HEK293 (cell line): ENCODE measurements at regions not wholly inside any gene's neighbourhood (a gene's known extent, or its start where the extent isn't known, plus 50 kb on each side); places are given as distances from the start of the nearest gene placed in this dataset.

Experiments
- CTCF ChIA-PET: fragments of 350-600 bp; formaldehyde crosslinking; extraction: SDS; loops from one replicate; lab custom pipeline; 2021; ENCODE audit warnings: antibody characterized with exemption; lab: Yijun Ruan, JAX
- POLR2A ChIA-PET: fragments of 300-600 bp; formaldehyde crosslinking; extraction: SDS; loops from one replicate; lab custom pipeline; 2020; ENCODE audit warnings: antibody characterized with exemption, inconsistent platforms; lab: Yijun Ruan, JAX
- H3K27ac ChIP-seq: fragments of 200-500 bp; sonication (Bioruptor generic); 2 replicates; pipeline ENCODE4 v1.5.1; 2014; ENCODE audit warnings: low read depth, low read length, control low read depth, inconsistent platforms; ENCODE audit errors: extremely low read depth
- H3K36me3 ChIP-seq, 2 experiments: fragments of 200-500 bp in 1 of 2; sonication (Bioruptor generic) in 1 of 2; 1 replicate in 1 of 2; 2 replicates in 1 of 2; pipeline ENCODE4 v1.5.1; 2014 to 2017; ENCODE audit warnings: inconsistent platforms in 2 of 2, low read length in 2 of 2; ENCODE audit not compliant: control insufficient read depth in 2 of 2, insufficient read depth in 1 of 2
- H3K4me1 ChIP-seq: fragments of 200-500 bp; sonication (Bioruptor generic); 2 replicates; pipeline ENCODE4 v1.5.1; 2014; ENCODE audit warnings: mild to moderate bottlenecking, low read length, inconsistent platforms; ENCODE audit not compliant: control insufficient read depth, insufficient read depth
- H3K4me3 ChIP-seq: 2 replicates; pipeline ENCODE4 v1.5.1; 2011; ENCODE audit warnings: low read depth, mild to moderate bottlenecking, control low read depth, low read length, moderate library complexity
- H3K9me3 ChIP-seq: fragments of 200-500 bp; sonication (Bioruptor generic); 2 replicates; pipeline ENCODE4 v1.5.1; 2014; ENCODE audit warnings: low read depth, low read length, inconsistent platforms; ENCODE audit not compliant: control insufficient read depth, insufficient read depth
- BCL11A ChIP-seq: fragments of 450-650 bp; formaldehyde crosslinking; IDR thresholded peaks from 2 replicates; pipeline ENCODE4 v1.5.1; 2016; ENCODE audit warnings: low read depth, missing biosample characterization, missing genetic modification characterization
- HOXC10 ChIP-seq: sonication (generic); formaldehyde crosslinking; IDR thresholded peaks from 2 replicates; pipeline ENCODE4 v1.8.1; 2023; ENCODE audit warnings: mild to moderate bottlenecking, missing genetic modification reagents
- IKZF3 ChIP-seq: fragments of 450-650 bp; IDR thresholded peaks from 2 replicates; pipeline ENCODE4 v1.5.0; 2018; ENCODE audit warnings: missing biosample characterization, mild to moderate bottlenecking, missing genetic modification characterization, moderate library complexity
- KLF7 ChIP-seq: fragments of 450-650 bp; formaldehyde crosslinking; IDR thresholded peaks from 2 replicates; pipeline ENCODE4 v1.5.1; 2016; ENCODE audit warnings: missing biosample characterization, missing genetic modification characterization, borderline replicate concordance
- ZBTB1 ChIP-seq: fragments of 450-650 bp; formaldehyde crosslinking; IDR thresholded peaks from 2 replicates; pipeline ENCODE4 v1.5.1; 2016; ENCODE audit warnings: missing biosample characterization, missing genetic modification characterization
- ZIC2 ChIP-seq: fragments of 450-650 bp; formaldehyde crosslinking; IDR thresholded peaks from 2 replicates; pipeline ENCODE4 v1.5.1; 2016; ENCODE audit warnings: missing biosample characterization, missing genetic modification characterization
- ZNF114 ChIP-seq: fragments of 450-650 bp; formaldehyde crosslinking; IDR thresholded peaks from 2 replicates; pipeline ENCODE4 v1.5.0; 2017; ENCODE audit warnings: missing biosample characterization, missing genetic modification characterization
- ZNF211 ChIP-seq: fragments of 450-650 bp; formaldehyde crosslinking; IDR thresholded peaks from 2 replicates; pipeline ENCODE4 v1.5.1; 2016; ENCODE audit warnings: low read depth, missing biosample characterization, missing genetic modification characterization
- ZNF214 ChIP-seq: fragments of 450-650 bp; formaldehyde crosslinking; IDR thresholded peaks from 2 replicates; pipeline ENCODE4 v1.5.1; 2017; ENCODE audit warnings: missing biosample characterization, mild to moderate bottlenecking, missing genetic modification characterization, borderline replicate concordance
- ZNF292 ChIP-seq: fragments of 450-650 bp; formaldehyde crosslinking; IDR thresholded peaks from 2 replicates; pipeline ENCODE4 v1.5.1; 2016; ENCODE audit warnings: low read depth, missing biosample characterization, missing genetic modification characterization, borderline replicate concordance
- ZNF416 ChIP-seq: fragments of 450-650 bp; formaldehyde crosslinking; IDR thresholded peaks from 2 replicates; pipeline ENCODE4 v1.5.1; 2016; ENCODE audit warnings: missing biosample characterization, missing genetic modification characterization
- ZNF426 ChIP-seq: fragments of 450-650 bp; formaldehyde crosslinking; IDR thresholded peaks from 2 replicates; pipeline ENCODE4 v1.5.1; 2017; ENCODE audit warnings: missing biosample characterization, missing genetic modification characterization, mild to moderate bottlenecking, inconsistent platforms, moderate library complexity
- ZNF473 ChIP-seq: fragments of 450-650 bp; formaldehyde crosslinking; IDR thresholded peaks from 2 replicates; pipeline ENCODE4 v1.5.1; 2017; ENCODE audit warnings: missing biosample characterization, missing genetic modification characterization
- ZNF549 ChIP-seq: fragments of 450-650 bp; IDR thresholded peaks from 2 replicates; pipeline ENCODE4 v1.5.1; 2018; ENCODE audit warnings: missing biosample characterization, missing genetic modification characterization, mild to moderate bottlenecking, inconsistent platforms, moderate library complexity
- ZNF658 ChIP-seq: fragments of 450-650 bp; formaldehyde crosslinking; IDR thresholded peaks from 2 replicates; pipeline ENCODE4; 2016; ENCODE audit warnings: missing biosample characterization, missing genetic modification characterization
- ZNF664 ChIP-seq: fragments of 450-650 bp; formaldehyde crosslinking; IDR thresholded peaks from 2 replicates; pipeline ENCODE4 v1.5.1; 2016; ENCODE audit warnings: missing biosample characterization, missing genetic modification characterization
- TF ChIP-seq, protein P1 (sequence below): fragments of 450-650 bp; formaldehyde crosslinking; IDR thresholded peaks from 2 replicates; pipeline ENCODE4 v1.5.1; 2016; ENCODE audit warnings: missing biosample characterization, missing genetic modification characterization
- TF ChIP-seq, protein P2 (sequence below): fragments of 450-650 bp; formaldehyde crosslinking; IDR thresholded peaks from 2 replicates; pipeline ENCODE4 v1.5.1; 2016; ENCODE audit warnings: missing biosample characterization, missing genetic modification characterization
- TF ChIP-seq, protein P3 (sequence below): fragments of 450-650 bp; IDR thresholded peaks from 2 replicates; pipeline ENCODE4 v1.5.1; 2018; ENCODE audit warnings: missing biosample characterization, mild to moderate bottlenecking, missing genetic modification characterization
- TF ChIP-seq, protein P4 (sequence below): fragments of 450-650 bp; formaldehyde crosslinking; IDR thresholded peaks from 2 replicates; pipeline ENCODE4; 2016; ENCODE audit warnings: missing biosample characterization, missing genetic modification characterization
- TF ChIP-seq, protein P5 (sequence below): fragments of 450-650 bp; formaldehyde crosslinking; IDR thresholded peaks from 2 replicates; pipeline ENCODE4 v1.5.1; 2016; ENCODE audit warnings: missing biosample characterization, missing genetic modification characterization
- TF ChIP-seq, protein P6 (sequence below): fragments of 450-650 bp; formaldehyde crosslinking; IDR thresholded peaks from 2 replicates; pipeline ENCODE4 v1.5.1; 2016; ENCODE audit warnings: missing biosample characterization, missing genetic modification characterization

DNA sequence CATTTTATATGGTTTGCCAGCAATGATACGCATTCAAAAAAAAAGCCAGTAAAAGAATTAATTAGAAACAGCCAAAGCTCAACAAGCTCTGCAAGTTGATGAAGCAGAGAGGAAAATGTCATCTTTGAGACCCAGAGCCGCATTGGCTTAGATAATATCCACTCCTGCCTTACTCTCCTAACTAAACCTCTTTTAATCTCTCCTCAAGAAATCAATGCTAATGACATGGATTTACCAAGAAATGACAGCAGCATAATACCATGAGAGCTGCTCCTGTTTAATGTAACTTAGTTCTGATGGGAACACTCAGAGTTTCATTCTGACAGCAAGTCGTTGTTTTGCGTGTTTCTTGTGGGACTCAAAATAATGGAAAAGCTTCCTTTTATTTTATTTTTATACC lies 1099.4 kb upstream of the PIK3C3 start:
- CTCF ChIA-PET: interaction anchor here (0.5 to 0.8 kb wide), 3 partner anchors 76 to 887 kb away, joined by 3 read pairs; no protein-coding TSS in a partner anchor

DNA sequence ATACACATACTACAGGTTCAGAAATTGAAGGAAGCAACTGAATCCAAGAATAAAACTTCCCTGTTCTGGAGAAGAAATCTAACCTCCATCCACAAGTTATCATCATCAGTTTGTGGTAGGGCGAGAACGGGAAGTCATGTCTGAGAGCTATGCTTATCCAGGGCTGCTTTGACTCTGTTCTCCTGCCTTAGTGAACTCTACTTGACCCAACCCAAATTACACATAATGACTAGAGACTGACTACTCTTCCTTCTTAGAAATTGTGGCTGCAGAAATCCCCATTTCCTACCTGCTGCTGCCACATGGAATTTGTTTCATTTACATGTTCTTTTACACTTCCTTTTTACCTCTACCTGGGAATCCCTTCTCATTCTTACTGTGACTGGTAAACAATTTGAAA lies 1102.6 kb upstream of the PIK3C3 start:
- TF ChIP-seq ZIC2 (tag by site-specific recombination): no peak
- TF ChIP-seq ZNF416: no peak
- TF ChIP-seq IKZF3: no peak
- ChIA-PET POLR2A (no interaction called here), CTCF (interaction anchor here (0.6 kb wide), 1 partner anchor 886 kb away, joined by 3 read pairs; no protein-coding TSS in a partner anchor)
- no peak overlapping the region for H3K27ac ChIP-seq
- no peaks in the 10 kb centered on the region for H3K36me3 ChIP-seq
- H3K4me1 ChIP-seq: no peaks in the 10 kb centered on the region
- no peaks in the 10 kb centered on the region for H3K9me3 ChIP-seq
- H3K4me3 ChIP-seq: no peak overlapping the region

More for the DNA sequence above, 1099.4 kb upstream of the PIK3C3 start:
- Histone ChIP-seq H3K4me1 (no peaks in the 10 kb centered on the region), H3K27ac (no peak overlapping the region), H3K4me3 (no peak overlapping the region), H3K36me3 (no peaks in the 10 kb centered on the region), H3K9me3 (no peaks in the 10 kb centered on the region)
- TF ChIP-seq ZNF473 (tag by site-specific recombination) (no peak), ZNF658 (tag by site-specific recombination) (no peak), ZNF549 (no peak)
- TF ChIP-seq, protein P1, sequence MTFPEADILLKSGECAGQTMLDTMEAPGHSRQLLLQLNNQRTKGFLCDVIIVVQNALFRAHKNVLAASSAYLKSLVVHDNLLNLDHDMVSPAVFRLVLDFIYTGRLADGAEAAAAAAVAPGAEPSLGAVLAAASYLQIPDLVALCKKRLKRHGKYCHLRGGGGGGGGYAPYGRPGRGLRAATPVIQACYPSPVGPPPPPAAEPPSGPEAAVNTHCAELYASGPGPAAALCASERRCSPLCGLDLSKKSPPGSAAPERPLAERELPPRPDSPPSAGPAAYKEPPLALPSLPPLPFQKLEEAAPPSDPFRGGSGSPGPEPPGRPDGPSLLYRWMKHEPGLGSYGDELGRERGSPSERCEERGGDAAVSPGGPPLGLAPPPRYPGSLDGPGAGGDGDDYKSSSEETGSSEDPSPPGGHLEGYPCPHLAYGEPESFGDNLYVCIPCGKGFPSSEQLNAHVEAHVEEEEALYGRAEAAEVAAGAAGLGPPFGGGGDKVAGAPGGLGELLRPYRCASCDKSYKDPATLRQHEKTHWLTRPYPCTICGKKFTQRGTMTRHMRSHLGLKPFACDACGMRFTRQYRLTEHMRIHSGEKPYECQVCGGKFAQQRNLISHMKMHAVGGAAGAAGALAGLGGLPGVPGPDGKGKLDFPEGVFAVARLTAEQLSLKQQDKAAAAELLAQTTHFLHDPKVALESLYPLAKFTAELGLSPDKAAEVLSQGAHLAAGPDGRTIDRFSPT (tag by site-specific recombination): no peak
- TF ChIP-seq, protein P2, sequence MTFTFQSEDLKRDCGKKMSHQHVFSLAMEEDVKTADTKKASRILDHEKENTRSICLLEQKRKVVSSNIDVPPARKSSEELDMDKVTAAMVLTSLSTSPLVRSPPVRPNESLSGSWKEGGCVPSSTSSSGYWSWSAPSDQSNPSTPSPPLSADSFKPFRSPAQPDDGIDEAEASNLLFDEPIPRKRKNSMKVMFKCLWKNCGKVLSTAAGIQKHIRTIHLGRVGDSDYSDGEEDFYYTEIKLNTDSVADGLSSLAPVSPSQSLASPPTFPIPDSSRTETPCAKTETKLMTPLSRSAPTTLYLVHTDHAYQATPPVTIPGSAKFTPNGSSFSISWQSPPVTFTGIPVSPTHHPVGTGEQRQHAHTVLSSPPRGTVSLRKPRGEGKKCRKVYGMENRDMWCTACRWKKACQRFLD (tag by site-specific recombination): no peak
- POLR2A ChIA-PET: no interaction called here

DNA sequence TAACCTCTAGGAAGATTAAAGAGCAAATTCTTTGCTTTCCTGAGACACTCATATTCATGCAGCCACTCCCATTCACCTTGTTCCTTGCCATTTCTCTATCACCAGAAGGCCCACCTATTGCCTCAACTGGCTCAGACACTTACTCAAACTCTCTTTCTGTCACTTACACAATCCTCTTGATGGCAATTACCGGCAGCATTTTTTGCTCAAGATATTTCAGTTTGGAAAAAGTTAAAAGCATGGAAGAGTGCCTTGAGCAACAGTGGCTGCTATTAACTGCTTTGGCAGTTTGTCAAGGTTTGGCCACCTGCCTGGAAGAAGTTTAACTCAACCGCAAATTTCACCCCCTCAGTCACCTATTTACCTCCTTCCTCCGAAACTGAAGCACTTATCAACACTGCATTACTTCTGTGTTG lies 1104.0 kb upstream of the PIK3C3 start:
- H3K27ac ChIP-seq: no peak overlapping the region
- ChIA-PET POLR2A (no interaction called here), CTCF (no interaction called here)
- no peaks in the 10 kb centered on the region for H3K9me3 ChIP-seq
- no peak overlapping the region for H3K4me3 ChIP-seq
- no peaks in the 10 kb centered on the region for H3K36me3 ChIP-seq
- no peaks in the 10 kb centered on the region for H3K4me1 ChIP-seq
- TF ChIP-seq ZNF664 (tag by site-specific recombination) (no peak), ZBTB1 (tag by site-specific recombination) (no peak), ZNF426 (tag by site-specific recombination) (no peak), ZNF292 (tag by site-specific recombination) (no peak), ZNF549 (no peak), BCL11A (tag by site-specific recombination) (no peak), ZNF211 (tag by site-specific recombination) (no peak), KLF7 (tag by site-specific recombination) (no peak), ZNF114 (tag by site-specific recombination) (no peak), HOXC10 (CRISPR knock-in tag) (no peak), ZNF214 (tag by site-specific recombination) (no peak)
- TF ChIP-seq, protein P3, sequence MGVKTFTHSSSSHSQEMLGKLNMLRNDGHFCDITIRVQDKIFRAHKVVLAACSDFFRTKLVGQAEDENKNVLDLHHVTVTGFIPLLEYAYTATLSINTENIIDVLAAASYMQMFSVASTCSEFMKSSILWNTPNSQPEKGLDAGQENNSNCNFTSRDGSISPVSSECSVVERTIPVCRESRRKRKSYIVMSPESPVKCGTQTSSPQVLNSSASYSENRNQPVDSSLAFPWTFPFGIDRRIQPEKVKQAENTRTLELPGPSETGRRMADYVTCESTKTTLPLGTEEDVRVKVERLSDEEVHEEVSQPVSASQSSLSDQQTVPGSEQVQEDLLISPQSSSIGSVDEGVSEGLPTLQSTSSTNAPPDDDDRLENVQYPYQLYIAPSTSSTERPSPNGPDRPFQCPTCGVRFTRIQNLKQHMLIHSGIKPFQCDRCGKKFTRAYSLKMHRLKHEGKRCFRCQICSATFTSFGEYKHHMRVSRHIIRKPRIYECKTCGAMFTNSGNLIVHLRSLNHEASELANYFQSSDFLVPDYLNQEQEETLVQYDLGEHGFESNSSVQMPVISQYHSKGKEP (tag by site-specific recombination): no peak
- TF ChIP-seq, protein P4, sequence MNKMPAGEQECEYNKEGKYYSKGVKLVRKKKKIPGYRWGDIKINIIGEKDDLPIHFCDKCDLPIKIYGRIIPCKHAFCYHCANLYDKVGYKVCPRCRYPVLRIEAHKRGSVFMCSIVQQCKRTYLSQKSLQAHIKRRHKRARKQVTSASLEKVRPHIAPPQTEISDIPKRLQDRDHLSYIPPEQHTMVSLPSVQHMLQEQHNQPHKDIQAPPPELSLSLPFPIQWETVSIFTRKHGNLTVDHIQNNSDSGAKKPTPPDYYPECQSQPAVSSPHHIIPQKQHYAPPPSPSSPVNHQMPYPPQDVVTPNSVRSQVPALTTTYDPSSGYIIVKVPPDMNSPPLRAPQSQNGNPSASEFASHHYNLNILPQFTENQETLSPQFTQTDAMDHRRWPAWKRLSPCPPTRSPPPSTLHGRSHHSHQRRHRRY (tag by site-specific recombination): no peak
- TF ChIP-seq, protein P5, sequence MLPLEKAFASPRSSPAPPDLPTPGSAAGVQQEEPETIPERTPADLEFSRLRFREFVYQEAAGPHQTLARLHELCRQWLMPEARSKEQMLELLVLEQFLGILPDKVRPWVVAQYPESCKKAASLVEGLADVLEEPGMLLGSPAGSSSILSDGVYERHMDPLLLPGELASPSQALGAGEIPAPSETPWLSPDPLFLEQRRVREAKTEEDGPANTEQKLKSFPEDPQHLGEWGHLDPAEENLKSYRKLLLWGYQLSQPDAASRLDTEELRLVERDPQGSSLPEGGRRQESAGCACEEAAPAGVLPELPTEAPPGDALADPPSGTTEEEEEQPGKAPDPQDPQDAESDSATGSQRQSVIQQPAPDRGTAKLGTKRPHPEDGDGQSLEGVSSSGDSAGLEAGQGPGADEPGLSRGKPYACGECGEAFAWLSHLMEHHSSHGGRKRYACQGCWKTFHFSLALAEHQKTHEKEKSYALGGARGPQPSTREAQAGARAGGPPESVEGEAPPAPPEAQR: no peak
- TF ChIP-seq, protein P6, sequence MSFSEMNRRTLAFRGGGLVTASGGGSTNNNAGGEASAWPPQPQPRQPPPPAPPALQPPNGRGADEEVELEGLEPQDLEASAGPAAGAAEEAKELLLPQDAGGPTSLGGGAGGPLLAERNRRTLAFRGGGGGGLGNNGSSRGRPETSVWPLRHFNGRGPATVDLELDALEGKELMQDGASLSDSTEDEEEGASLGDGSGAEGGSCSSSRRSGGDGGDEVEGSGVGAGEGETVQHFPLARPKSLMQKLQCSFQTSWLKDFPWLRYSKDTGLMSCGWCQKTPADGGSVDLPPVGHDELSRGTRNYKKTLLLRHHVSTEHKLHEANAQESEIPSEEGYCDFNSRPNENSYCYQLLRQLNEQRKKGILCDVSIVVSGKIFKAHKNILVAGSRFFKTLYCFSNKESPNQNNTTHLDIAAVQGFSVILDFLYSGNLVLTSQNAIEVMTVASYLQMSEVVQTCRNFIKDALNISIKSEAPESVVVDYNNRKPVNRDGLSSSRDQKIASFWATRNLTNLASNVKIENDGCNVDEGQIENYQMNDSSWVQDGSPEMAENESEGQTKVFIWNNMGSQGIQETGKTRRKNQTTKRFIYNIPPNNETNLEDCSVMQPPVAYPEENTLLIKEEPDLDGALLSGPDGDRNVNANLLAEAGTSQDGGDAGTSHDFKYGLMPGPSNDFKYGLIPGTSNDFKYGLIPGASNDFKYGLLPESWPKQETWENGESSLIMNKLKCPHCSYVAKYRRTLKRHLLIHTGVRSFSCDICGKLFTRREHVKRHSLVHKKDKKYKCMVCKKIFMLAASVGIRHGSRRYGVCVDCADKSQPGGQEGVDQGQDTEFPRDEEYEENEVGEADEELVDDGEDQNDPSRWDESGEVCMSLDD (tag by site-specific recombination): no peak
